Stomach (tissue), 8 donors: ENCODE measurements at regions not wholly inside any gene's neighbourhood (a gene's known extent, or its start where the extent isn't known, plus 50 kb on each side); places are given as distances from the start of the nearest gene placed in this dataset.

ENCODE experiments used
- DNase-seq, 2 donors: peaks; one replicate each; pipeline versions ENCODE4 v3.0.0 to v3.0.0-alpha.2; 2013 to 2019
- H3K27ac ChIP-seq, 5 donors: fragments of 200-600 bp in 4 of 5; sonication (generic) in 4 of 5; one replicate each; pipeline ENCODE4 v1.5.1; 2013 to 2019; ENCODE audit warnings: mild to moderate bottlenecking in 1 of 5, moderate library complexity in 1 of 5
- H3K27me3 ChIP-seq, 3 donors: fragments of 200-600 bp; sonication (generic); one replicate each; pipeline ENCODE4 v1.5.1; 2017 to 2019; ENCODE audit warnings: mixed run types in 1 of 3
- H3K36me3 ChIP-seq, 4 donors: fragments of 200-600 bp; sonication (generic); 1 replicate in 3 of 4; 2 replicates in 1 of 4; pipeline ENCODE4 v1.5.1; 2016 to 2019
- H3K4me1 ChIP-seq, 4 donors: fragments of 200-600 bp; sonication (generic); one replicate each; pipeline ENCODE4 v1.5.1; 2016 to 2019
- H3K4me3 ChIP-seq, 4 donors: fragments of 200-600 bp; sonication (generic) in 3 of 4; one replicate each; pipeline ENCODE4 v1.5.1; 2016 to 2019; ENCODE audit warnings: mild to moderate bottlenecking in 1 of 4
- H3K9me3 ChIP-seq, 4 donors: fragments of 200-600 bp; sonication (generic); one replicate each; pipeline ENCODE4 v1.5.1; 2016 to 2019
- EP300 ChIP-seq: sonication (generic); formaldehyde crosslinking; IDR thresholded peaks from one replicate; pipeline ENCODE4 v1.6.1; 2017; ENCODE audit warnings: antibody characterized with exemption
- POLR2A ChIP-seq, 4 donors: fragments of 450-650 bp; IDR thresholded peaks; one replicate each; pipeline ENCODE4 v1.6.1; 2016; ENCODE audit warnings: antibody characterized with exemption in 4 of 4, control low read depth in 2 of 4, mild to moderate bottlenecking in 1 of 4, moderate library complexity in 1 of 4
- POLR2AphosphoS5 ChIP-seq, 3 donors: sonication (generic); formaldehyde crosslinking; IDR thresholded peaks; one replicate each; pipeline ENCODE4 v1.6.1; 2016; ENCODE audit warnings: antibody characterized with exemption in 3 of 3
- WGBS, 5 donors: extraction: QIAGEN DNeasy Blood & Tissue Kit in 3 of 5; methylation state at CpG; one replicate each; pipeline versions ENCODE4 v1.1.5 to v1.1.7; 2013 to 2018; 5-methylcytosine and 5-hydroxymethylcytosine counted together
- intact Hi-C: fragments of 100-400 bp; cut with DNase I; formaldehyde crosslinking; loops from one replicate; pipeline ENCODE4 v1.15.1; 2023; ENCODE audit warnings: low total_unique reads
- TF ChIP-seq, protein P1 (sequence below), 7 experiments: fragments of 450-650 bp in 4 of 7; fragments of 200-600 bp in 3 of 7; sonication (generic) in 3 of 7; IDR thresholded peaks; one replicate each; pipeline ENCODE4 v1.5.1; 2016 to 2019; ENCODE audit warnings: antibody characterized with exemption in 7 of 7, control low read depth in 2 of 7, mild to moderate bottlenecking in 1 of 7
- donor health status: healthy with polysubstance abuse.
- donor health status: Bipolar disorder and iron deficiency.
- donor health status: healthy.

DNA sequence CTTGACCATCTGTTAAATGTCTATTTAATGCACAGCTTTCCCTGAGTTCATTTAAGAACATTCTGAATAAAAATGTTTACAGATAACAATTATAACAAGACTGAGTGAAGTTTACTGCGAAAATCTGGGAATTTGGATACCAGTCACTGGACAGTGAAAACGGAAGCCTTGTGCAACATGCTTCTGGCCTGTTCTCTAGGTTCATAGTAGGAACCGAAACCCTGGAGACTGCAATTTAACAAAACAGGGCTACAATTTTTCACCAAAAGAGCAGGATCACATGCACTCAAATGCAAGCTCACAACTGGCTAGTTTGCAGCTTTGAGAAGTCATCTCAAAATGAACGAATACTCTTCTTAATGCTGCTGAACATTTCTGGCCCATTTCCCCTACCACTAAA is 435.9 kb downstream of the NR2F2 start:
- Histone ChIP-seq H3K27ac (no peak overlapping the region), H3K27me3 (no peaks in the 10 kb centered on the region), H3K36me3 (no peaks in the 10 kb centered on the region), H3K4me3 (no peak overlapping the region), H3K9me3 (no peaks in the 10 kb centered on the region), H3K4me1 (no peaks in the 10 kb centered on the region)
- no peak for DNase-seq
- WGBS, 5 donors = 71 to 87% (median 84%) methylated on average over 4 of the region's 4 CpGs
- TF ChIP-seq POLR2A (IDR thresholded peaks at IDR 0.05) (no peak), POLR2AphosphoS5 (IDR thresholded peaks at IDR 0.05) (no peak), EP300 (no peak)
- TF ChIP-seq, protein P1, sequence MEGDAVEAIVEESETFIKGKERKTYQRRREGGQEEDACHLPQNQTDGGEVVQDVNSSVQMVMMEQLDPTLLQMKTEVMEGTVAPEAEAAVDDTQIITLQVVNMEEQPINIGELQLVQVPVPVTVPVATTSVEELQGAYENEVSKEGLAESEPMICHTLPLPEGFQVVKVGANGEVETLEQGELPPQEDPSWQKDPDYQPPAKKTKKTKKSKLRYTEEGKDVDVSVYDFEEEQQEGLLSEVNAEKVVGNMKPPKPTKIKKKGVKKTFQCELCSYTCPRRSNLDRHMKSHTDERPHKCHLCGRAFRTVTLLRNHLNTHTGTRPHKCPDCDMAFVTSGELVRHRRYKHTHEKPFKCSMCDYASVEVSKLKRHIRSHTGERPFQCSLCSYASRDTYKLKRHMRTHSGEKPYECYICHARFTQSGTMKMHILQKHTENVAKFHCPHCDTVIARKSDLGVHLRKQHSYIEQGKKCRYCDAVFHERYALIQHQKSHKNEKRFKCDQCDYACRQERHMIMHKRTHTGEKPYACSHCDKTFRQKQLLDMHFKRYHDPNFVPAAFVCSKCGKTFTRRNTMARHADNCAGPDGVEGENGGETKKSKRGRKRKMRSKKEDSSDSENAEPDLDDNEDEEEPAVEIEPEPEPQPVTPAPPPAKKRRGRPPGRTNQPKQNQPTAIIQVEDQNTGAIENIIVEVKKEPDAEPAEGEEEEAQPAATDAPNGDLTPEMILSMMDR (IDR thresholded peaks at IDR 0.05) = no peak
- intact Hi-C loops = no loop called here

GRCh38 chr15:96767703-96768434 is 437.4 kb downstream of the NR2F2 start:
- no peaks in the 10 kb centered on the region for H3K36me3 ChIP-seq
- no peak overlapping the region for H3K4me3 ChIP-seq
- no peaks in the 10 kb centered on the region for H3K9me3 ChIP-seq
- no peaks in the 10 kb centered on the region for H3K27me3 ChIP-seq
- no peak for TF ChIP-seq POLR2A (IDR thresholded peaks at IDR 0.05)
- TF ChIP-seq POLR2AphosphoS5 (IDR thresholded peaks at IDR 0.05) = no peak
- TF ChIP-seq, protein P1 (IDR thresholded peaks at IDR 0.05) = no peak
- TF ChIP-seq EP300 = no peak
- WGBS, 5 donors = 71 to 79% (median 73%) methylated on average over 10 of the region's 10 CpGs
- no peak for DNase-seq
- H3K27ac ChIP-seq = no peak overlapping the region
- no peaks in the 10 kb centered on the region for H3K4me1 ChIP-seq
- intact Hi-C loops = no loop called here

- Histone ChIP-seq H3K27me3 (no peaks in the 10 kb centered on the region), H3K4me1 (no peaks in the 10 kb centered on the region), H3K36me3 (no peaks in the 10 kb centered on the region), H3K9me3 (no peaks in the 10 kb centered on the region), H3K4me3 (no peak overlapping the region), H3K27ac (no peak overlapping the region)
- no peak for TF ChIP-seq POLR2AphosphoS5 (IDR thresholded peaks at IDR 0.05)
- TF ChIP-seq EP300 = no peak
- TF ChIP-seq, protein P1 (IDR thresholded peaks at IDR 0.05) = no peak
- TF ChIP-seq POLR2A (IDR thresholded peaks at IDR 0.05) = no peak
- intact Hi-C loops = no loop called here
- WGBS, 5 donors = 52 to 75% (median 61%) methylated on average over 5 of the region's 5 CpGs
- DNase-seq = no peak
Observed at GRCh38 chr15:96768435-96768789, 437.9 kb downstream of the NR2F2 start.

DNA sequence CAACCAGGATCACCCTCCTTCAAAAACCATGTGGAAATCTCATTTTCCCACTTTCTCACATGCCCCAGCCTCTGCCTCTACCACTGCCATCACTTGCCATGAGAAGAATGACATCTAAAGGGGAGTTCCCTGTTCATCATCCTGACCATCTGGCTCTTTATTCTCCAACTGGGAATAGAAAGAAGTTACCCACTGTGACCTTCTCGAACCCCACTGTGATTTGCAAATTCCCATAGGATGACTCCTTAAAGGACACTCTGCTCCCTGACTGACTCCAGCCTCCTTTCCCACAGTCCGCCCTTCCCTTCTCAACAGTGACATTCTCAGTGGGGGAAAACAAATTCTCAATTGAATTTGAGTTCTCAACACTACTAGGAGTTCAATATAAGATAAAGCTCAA is 440.5 kb downstream of the NR2F2 start:
- H3K4me1 ChIP-seq = no peaks in the 10 kb centered on the region
- intact Hi-C loops = loop anchor here (10.0 kb wide), 1 partner anchor 64 kb away; no protein-coding TSS in a partner anchor
- no peak overlapping the region for H3K4me3 ChIP-seq
- H3K36me3 ChIP-seq = no peaks in the 10 kb centered on the region
- no peaks in the 10 kb centered on the region for H3K9me3 ChIP-seq
- no peaks in the 10 kb centered on the region for H3K27me3 ChIP-seq
- no peak overlapping the region for H3K27ac ChIP-seq
- TF ChIP-seq POLR2A (IDR thresholded peaks at IDR 0.05) (no peak), POLR2AphosphoS5 (IDR thresholded peaks at IDR 0.05) (no peak), EP300 (no peak)
- TF ChIP-seq, protein P1 (IDR thresholded peaks at IDR 0.05) = no peak
- no peak for DNase-seq
- WGBS, 5 donors = 44 to 70% (median 65%) methylated on average over 2 of the region's 2 CpGs
